HG03571 (cell line): ENCODE measurements at regions not wholly inside any gene's neighbourhood (a gene's known extent, or its start where the extent isn't known, plus 50 kb on each side); places are given as distances from the start of the nearest gene placed in this dataset.

ENCODE experiments used
- ATAC-seq: cut with Tn5 transposase; IDR thresholded peaks from one replicate; pipeline ENCODE4 v1.9.1; 2021; ENCODE audit not compliant: unreplicated experiment

GRCh38 chr20:7313047-7313446, 545.6 kb downstream of the BMP2 start:
- no peak for ATAC-seq

- ATAC-seq, result no peak
Observed at GRCh38 chr20:7323957-7324356, 556.5 kb downstream of the BMP2 start.

- no peak for ATAC-seq
Observed at GRCh38 chr20:7327810-7328209, 560.3 kb downstream of the BMP2 start.

GRCh38 chr20:7330850-7331249, 563.4 kb downstream of the BMP2 start:
- ATAC-seq, result no peak

GRCh38 chr20:7332169-7332568, 564.7 kb downstream of the BMP2 start:
- ATAC-seq, result no peak

- ATAC-seq, result no peak
Observed at GRCh38 chr20:7333841-7334240, 566.4 kb downstream of the BMP2 start.

GRCh38 chr20:7346026-7346425, 578.5 kb downstream of the BMP2 start:
- no peak for ATAC-seq

- ATAC-seq, result no peak
Observed at GRCh38 chr20:7346562-7346961, 579.1 kb downstream of the BMP2 start.

- no peak for ATAC-seq
Observed at GRCh38 chr20:7347409-7347808, 579.9 kb downstream of the BMP2 start.

- ATAC-seq, result no peak
Observed at GRCh38 chr20:7348253-7348652, 580.8 kb downstream of the BMP2 start.

GRCh38 chr20:7352165-7352564, 584.7 kb downstream of the BMP2 start:
- ATAC-seq, result no peak

GRCh38 chr20:7355051-7355450, 585.2 kb downstream of the HAO1 start:
- ATAC-seq, result no peak

- no peak for ATAC-seq
Observed at GRCh38 chr20:7358670-7359069, 581.6 kb downstream of the HAO1 start.

GRCh38 chr20:7359739-7360138, 580.5 kb downstream of the HAO1 start:
- ATAC-seq, result no peak

GRCh38 chr20:7361321-7361720, 578.9 kb downstream of the HAO1 start:
- ATAC-seq, result no peak

GRCh38 chr20:7361931-7362330, 578.3 kb downstream of the HAO1 start:
- no peak for ATAC-seq

- no peak for ATAC-seq
Observed at GRCh38 chr20:7362601-7363000, 577.7 kb downstream of the HAO1 start.

- ATAC-seq, result no peak
Observed at GRCh38 chr20:7366189-7366588, 574.1 kb downstream of the HAO1 start.

- ATAC-seq, result no peak
Observed at GRCh38 chr20:7371518-7372163, 568.6 kb downstream of the HAO1 start.

- no peak for ATAC-seq
Observed at GRCh38 chr20:7375905-7376304, 564.4 kb downstream of the HAO1 start.

- no peak for ATAC-seq
Observed at GRCh38 chr20:7378864-7379605, 561.2 kb downstream of the HAO1 start.

- ATAC-seq, result no peak
Observed at GRCh38 chr20:7379621-7380220, 560.5 kb downstream of the HAO1 start.
